ENCODE measurements at regions not wholly inside any gene's neighbourhood (a gene's known extent, or its start where the extent isn't known, plus 50 kb on each side); places are given as distances from the start of the nearest gene placed in this dataset.
A peak's percentile ranks its signal among the peaks of the same experiment; 100 is the strongest.

DNA sequence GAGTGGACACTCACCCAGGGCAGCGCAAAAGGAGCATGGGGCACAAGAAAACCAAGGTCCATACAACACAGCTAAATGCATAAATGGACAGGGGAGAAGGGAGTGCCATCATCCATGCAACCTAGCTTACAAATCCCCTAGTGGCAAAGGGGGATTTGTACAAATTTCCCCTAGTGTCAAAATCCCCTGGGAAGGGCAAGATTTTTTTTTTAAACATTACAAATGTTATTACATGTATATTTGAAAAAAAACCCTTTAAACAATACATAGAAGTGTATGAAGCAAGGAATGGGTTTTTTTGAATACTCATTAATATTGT, 89.6 kb upstream of the IVNS1ABP start:
- H3K27me3 ChIP-seq (ENCODE audit: insufficient read depth, poor library complexity, severe bottlenecking) = no peaks in the 10 kb centered on the region
- no peak overlapping the region for H3K4me3 ChIP-seq (replicated peaks; ENCODE audit: insufficient read depth, low read length)
- TF ChIP-seq, protein P1, sequence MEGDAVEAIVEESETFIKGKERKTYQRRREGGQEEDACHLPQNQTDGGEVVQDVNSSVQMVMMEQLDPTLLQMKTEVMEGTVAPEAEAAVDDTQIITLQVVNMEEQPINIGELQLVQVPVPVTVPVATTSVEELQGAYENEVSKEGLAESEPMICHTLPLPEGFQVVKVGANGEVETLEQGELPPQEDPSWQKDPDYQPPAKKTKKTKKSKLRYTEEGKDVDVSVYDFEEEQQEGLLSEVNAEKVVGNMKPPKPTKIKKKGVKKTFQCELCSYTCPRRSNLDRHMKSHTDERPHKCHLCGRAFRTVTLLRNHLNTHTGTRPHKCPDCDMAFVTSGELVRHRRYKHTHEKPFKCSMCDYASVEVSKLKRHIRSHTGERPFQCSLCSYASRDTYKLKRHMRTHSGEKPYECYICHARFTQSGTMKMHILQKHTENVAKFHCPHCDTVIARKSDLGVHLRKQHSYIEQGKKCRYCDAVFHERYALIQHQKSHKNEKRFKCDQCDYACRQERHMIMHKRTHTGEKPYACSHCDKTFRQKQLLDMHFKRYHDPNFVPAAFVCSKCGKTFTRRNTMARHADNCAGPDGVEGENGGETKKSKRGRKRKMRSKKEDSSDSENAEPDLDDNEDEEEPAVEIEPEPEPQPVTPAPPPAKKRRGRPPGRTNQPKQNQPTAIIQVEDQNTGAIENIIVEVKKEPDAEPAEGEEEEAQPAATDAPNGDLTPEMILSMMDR (IDR thresholded peaks at IDR 0.05; ENCODE audit: insufficient read depth, low read length) = no peak
- TF ChIP-seq GABPA (IDR thresholded peaks at IDR 0.05; ENCODE audit: low read depth) (no peak), POLR2AphosphoS5 (IDR thresholded peaks at IDR 0.05; ENCODE audit: low read depth) (no peak), SPI1 (IDR thresholded peaks at IDR 0.05; ENCODE audit: borderline replicate concordance, low read depth) (no peak)
- TF ChIP-seq, protein P2, sequence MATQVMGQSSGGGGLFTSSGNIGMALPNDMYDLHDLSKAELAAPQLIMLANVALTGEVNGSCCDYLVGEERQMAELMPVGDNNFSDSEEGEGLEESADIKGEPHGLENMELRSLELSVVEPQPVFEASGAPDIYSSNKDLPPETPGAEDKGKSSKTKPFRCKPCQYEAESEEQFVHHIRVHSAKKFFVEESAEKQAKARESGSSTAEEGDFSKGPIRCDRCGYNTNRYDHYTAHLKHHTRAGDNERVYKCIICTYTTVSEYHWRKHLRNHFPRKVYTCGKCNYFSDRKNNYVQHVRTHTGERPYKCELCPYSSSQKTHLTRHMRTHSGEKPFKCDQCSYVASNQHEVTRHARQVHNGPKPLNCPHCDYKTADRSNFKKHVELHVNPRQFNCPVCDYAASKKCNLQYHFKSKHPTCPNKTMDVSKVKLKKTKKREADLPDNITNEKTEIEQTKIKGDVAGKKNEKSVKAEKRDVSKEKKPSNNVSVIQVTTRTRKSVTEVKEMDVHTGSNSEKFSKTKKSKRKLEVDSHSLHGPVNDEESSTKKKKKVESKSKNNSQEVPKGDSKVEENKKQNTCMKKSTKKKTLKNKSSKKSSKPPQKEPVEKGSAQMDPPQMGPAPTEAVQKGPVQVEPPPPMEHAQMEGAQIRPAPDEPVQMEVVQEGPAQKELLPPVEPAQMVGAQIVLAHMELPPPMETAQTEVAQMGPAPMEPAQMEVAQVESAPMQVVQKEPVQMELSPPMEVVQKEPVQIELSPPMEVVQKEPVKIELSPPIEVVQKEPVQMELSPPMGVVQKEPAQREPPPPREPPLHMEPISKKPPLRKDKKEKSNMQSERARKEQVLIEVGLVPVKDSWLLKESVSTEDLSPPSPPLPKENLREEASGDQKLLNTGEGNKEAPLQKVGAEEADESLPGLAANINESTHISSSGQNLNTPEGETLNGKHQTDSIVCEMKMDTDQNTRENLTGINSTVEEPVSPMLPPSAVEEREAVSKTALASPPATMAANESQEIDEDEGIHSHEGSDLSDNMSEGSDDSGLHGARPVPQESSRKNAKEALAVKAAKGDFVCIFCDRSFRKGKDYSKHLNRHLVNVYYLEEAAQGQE (IDR thresholded peaks at IDR 0.05; ENCODE audit: insufficient replicate concordance, low read depth) = no peak
- no peak for DNase-seq (ENCODE audit: low read depth in 1 of 2, low spot score in 1 of 2)
- H3K27ac ChIP-seq (replicated peaks) = no peak overlapping the region

DNA sequence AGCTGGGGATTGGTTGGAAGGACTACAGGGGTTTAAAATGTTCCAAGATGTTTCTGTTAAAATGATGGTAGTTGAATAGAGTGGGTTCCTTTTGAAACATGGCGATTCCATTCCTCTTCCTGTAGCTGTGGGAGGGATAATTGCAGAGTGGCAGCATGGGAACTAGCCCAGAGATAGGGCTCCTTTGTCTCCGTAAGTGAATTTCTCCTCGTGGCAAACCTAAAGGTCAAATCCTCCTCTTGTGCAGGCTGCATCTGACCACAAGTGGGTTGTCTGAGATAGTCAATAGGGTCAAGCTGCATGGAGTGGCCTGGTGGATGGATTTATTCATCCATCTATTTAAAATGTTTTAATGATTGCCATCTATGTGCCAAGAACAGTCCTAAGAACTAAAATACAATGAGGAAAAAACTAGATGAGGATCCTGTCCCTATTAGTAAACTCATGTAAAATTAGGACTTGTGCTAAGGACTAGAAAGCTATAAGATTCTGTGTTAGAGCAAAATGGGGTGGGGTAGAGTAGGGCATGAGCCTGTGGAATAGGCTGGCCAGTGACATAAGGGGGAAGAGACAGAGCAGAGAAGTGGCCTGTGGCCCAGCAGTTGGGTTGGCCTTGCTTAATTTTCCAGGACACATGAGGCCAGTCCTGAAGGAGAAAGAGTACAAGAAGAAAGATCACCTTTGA, 89.1 kb upstream of the IVNS1ABP start:
- TF ChIP-seq GABPA (IDR thresholded peaks at IDR 0.05; ENCODE audit: low read depth) = no peak
- TF ChIP-seq, protein P2 (IDR thresholded peaks at IDR 0.05; ENCODE audit: insufficient replicate concordance, low read depth) = no peak
- TF ChIP-seq SPI1 (IDR thresholded peaks at IDR 0.05; ENCODE audit: borderline replicate concordance, low read depth) = no peak
- TF ChIP-seq, protein P1 (IDR thresholded peaks at IDR 0.05; ENCODE audit: insufficient read depth, low read length) = no peak
- no peak for TF ChIP-seq POLR2AphosphoS5 (IDR thresholded peaks at IDR 0.05; ENCODE audit: low read depth)
- Histone ChIP-seq H3K4me3 (replicated peaks; ENCODE audit: insufficient read depth, low read length) (no peak overlapping the region), H3K27me3 (ENCODE audit: insufficient read depth, poor library complexity, severe bottlenecking) (no peaks in the 10 kb centered on the region), H3K27ac (replicated peaks) (no peak overlapping the region)
- DNase-seq (ENCODE audit: low read depth in 1 of 2, low spot score in 1 of 2) = no peak

DNA sequence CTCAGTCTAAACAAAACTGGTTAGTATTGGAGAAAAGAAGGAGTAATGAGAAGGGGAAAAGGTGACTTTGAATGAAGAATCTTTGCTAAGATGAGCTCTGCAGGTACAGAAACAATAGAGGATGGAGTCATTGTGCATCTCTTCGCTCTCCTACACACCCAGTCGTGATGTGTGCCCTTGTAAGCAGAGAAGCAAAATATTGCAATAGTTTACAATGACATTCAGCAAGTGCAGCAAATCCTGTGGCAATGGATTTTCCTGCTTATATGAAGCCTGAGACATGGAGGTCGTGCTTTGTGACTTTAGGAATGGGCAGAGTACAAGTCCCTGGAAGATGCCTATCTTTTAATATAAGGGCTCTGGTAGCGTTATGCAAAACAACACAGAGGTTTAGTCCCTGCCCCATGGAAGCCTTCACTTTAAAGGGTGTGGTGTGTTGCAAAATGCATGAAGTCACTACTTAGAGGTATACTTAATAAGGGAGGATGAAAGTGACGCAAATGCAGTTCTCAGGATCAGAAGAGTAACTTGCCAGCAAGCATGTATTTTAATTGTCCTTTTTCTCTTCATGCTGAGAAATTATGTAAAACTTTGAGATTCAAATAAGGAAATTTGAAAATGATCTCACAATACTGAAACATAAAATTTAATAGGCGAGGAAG, 88.0 kb upstream of the IVNS1ABP start:
- DNase-seq (ENCODE audit: low read depth in 1 of 2, low spot score in 1 of 2) = peak in 1 of 2 experiments; percentile 11
- TF ChIP-seq, protein P1 (IDR thresholded peaks at IDR 0.05; ENCODE audit: insufficient read depth, low read length) = no peak
- TF ChIP-seq POLR2AphosphoS5 (IDR thresholded peaks at IDR 0.05; ENCODE audit: low read depth) (no peak), SPI1 (IDR thresholded peaks at IDR 0.05; ENCODE audit: borderline replicate concordance, low read depth) (no peak), GABPA (IDR thresholded peaks at IDR 0.05; ENCODE audit: low read depth) (no peak)
- TF ChIP-seq, protein P2 (IDR thresholded peaks at IDR 0.05; ENCODE audit: insufficient replicate concordance, low read depth) = no peak
- Histone ChIP-seq H3K27ac (replicated peaks) (no peak overlapping the region), H3K27me3 (ENCODE audit: insufficient read depth, poor library complexity, severe bottlenecking) (no peaks in the 10 kb centered on the region), H3K4me3 (replicated peaks; ENCODE audit: insufficient read depth, low read length) (no peak overlapping the region)

Data from HL-60 (cell line).